ENCODE measurements at regions not wholly inside any gene's neighbourhood (a gene's known extent, or its start where the extent isn't known, plus 50 kb on each side); places are given as distances from the start of the nearest gene placed in this dataset.
"Not testable (repeated sequence)": the region's sequence is repeated elsewhere in the genome, so short reads cannot be mapped to it uniquely, and the experiment has no call there.

- no peak for ATAC-seq
- Histone ChIP-seq H3K27me3 (no peaks in the 10 kb centered on the region), H3K36me3 (no peaks in the 10 kb centered on the region), H3K9me3 (peaks cover 0 to 10% of the 10 kb centered on the region in 2 donors), H3K27ac (no peak overlapping the region), H3K4me3 (no peak overlapping the region), H3K4me1 (no peaks in the 10 kb centered on the region)
- intact Hi-C loops (cut with DNase I), result no loop called here
- no peak for TF ChIP-seq CTCF (IDR thresholded peaks at IDR 0.05)
- DNase-seq, result no peak
Measured at GRCh38 chr2:212723226-212723625, 184.6 kb upstream of the ERBB4 start.

GRCh38 chr2:212722046-212722445 is 183.4 kb upstream of the ERBB4 start:
- H3K27me3 ChIP-seq, result no peaks in the 10 kb centered on the region
- H3K9me3 ChIP-seq, result peaks cover 0 to 10% of the 10 kb centered on the region in 2 donors
- H3K36me3 ChIP-seq, result no peaks in the 10 kb centered on the region
- no peaks in the 10 kb centered on the region for H3K4me1 ChIP-seq
- ATAC-seq (no peak), DNase-seq (no peak)
- intact Hi-C loops (cut with DNase I), result no loop called here
- TF ChIP-seq CTCF (IDR thresholded peaks at IDR 0.05), result no peak
- no peak overlapping the region for H3K4me3 ChIP-seq
- no peak overlapping the region for H3K27ac ChIP-seq

- Histone ChIP-seq H3K27me3 (no peaks in the 10 kb centered on the region), H3K4me1 (no peaks in the 10 kb centered on the region), H3K4me3 (no peak overlapping the region), H3K36me3 (no peaks in the 10 kb centered on the region), H3K9me3 (peaks cover 0 to 10% of the 10 kb centered on the region in 2 donors), H3K27ac (no peak overlapping the region)
- intact Hi-C loops (cut with DNase I), result no loop called here
- TF ChIP-seq CTCF (IDR thresholded peaks at IDR 0.05), result no peak
- ATAC-seq (no peak), DNase-seq (peak in 1 of 4 donors; percentile 73)
Measured at GRCh38 chr2:212721026-212721451, 182.4 kb upstream of the ERBB4 start.

- H3K27ac ChIP-seq; H3K4me3 ChIP-seq; ATAC-seq; H3K27me3 ChIP-seq; DNase-seq; intact Hi-C loops (cut with DNase I); H3K36me3 ChIP-seq; H3K4me1 ChIP-seq; H3K9me3 ChIP-seq: not testable (repeated sequence)
Measured at GRCh38 chr2:212715411-212715810, 176.8 kb upstream of the ERBB4 start.

- H3K4me1 ChIP-seq, result no peaks in the 10 kb centered on the region
- no peak overlapping the region for H3K4me3 ChIP-seq
- no peaks in the 10 kb centered on the region for H3K36me3 ChIP-seq
- no peak overlapping the region for H3K27ac ChIP-seq
- DNase-seq (no peak), ATAC-seq (no peak)
- no peaks in the 10 kb centered on the region for H3K9me3 ChIP-seq
- intact Hi-C loops (cut with DNase I), result no loop called here
- H3K27me3 ChIP-seq, result no peaks in the 10 kb centered on the region
- TF ChIP-seq CTCF (IDR thresholded peaks at IDR 0.05), result no peak
Measured at GRCh38 chr2:212713681-212714080, 175.1 kb upstream of the ERBB4 start.

GRCh38 chr2:212712991-212713390 is 174.4 kb upstream of the ERBB4 start:
- Histone ChIP-seq H3K4me1 (no peaks in the 10 kb centered on the region), H3K27ac (no peak overlapping the region), H3K36me3 (no peaks in the 10 kb centered on the region), H3K9me3 (no peaks in the 10 kb centered on the region), H3K4me3 (no peak overlapping the region), H3K27me3 (no peaks in the 10 kb centered on the region)
- intact Hi-C loops (cut with DNase I), result no loop called here
- DNase-seq, result no peak
- no peak for TF ChIP-seq CTCF (IDR thresholded peaks at IDR 0.05)
- no peak for ATAC-seq
